Body of pancreas (tissue), 4 donors: ENCODE measurements at regions not wholly inside any gene's neighbourhood (a gene's known extent, or its start where the extent isn't known, plus 50 kb on each side); places are given as distances from the start of the nearest gene placed in this dataset.

Source experiments
- CTCF ChIP-seq, 7 experiments: fragments of 450-650 bp in 4 of 7; fragments of 200-600 bp in 3 of 7; sonication (generic) in 3 of 7; IDR thresholded peaks; one replicate each; pipeline ENCODE4 v1.5.1; 2016 to 2019; ENCODE audit warnings: antibody characterized with exemption in 7 of 7
- POLR2A ChIP-seq, 3 donors: fragments of 450-650 bp; IDR thresholded peaks; one replicate each; pipeline ENCODE4 v1.6.1; 2016; ENCODE audit warnings: antibody characterized with exemption in 3 of 3, mild to moderate bottlenecking in 2 of 3

GRCh38 chr1:170395149-170395548, 136.8 kb upstream of the GORAB start:
- TF ChIP-seq CTCF (IDR thresholded peaks at IDR 0.05) (no peak), POLR2A (IDR thresholded peaks at IDR 0.05) (no peak)
